HG03520 (cell line): ENCODE measurements at regions not wholly inside any gene's neighbourhood (a gene's known extent, or its start where the extent isn't known, plus 50 kb on each side); places are given as distances from the start of the nearest gene placed in this dataset.

Experiments
- ATAC-seq: cut with Tn5 transposase; IDR thresholded peaks from one replicate; pipeline ENCODE4 v1.9.1; 2021; ENCODE audit warnings: mild to moderate bottlenecking, moderate library complexity; ENCODE audit not compliant: unreplicated experiment

GRCh38 chr1:4113897-4114296, 213.8 kb upstream of the C1orf174 start:
- ATAC-seq, result no peak

- ATAC-seq, result no peak
These were observed 215.3 kb upstream of the C1orf174 start for GRCh38 chr1:4115191-4115900.

- ATAC-seq, result no peak
These were observed 217.1 kb upstream of the C1orf174 start for GRCh38 chr1:4117196-4117595.

GRCh38 chr1:4118746-4119515, 218.9 kb upstream of the C1orf174 start:
- ATAC-seq, result no peak

GRCh38 chr1:4119516-4120220, 219.6 kb upstream of the C1orf174 start:
- ATAC-seq, result no peak

- ATAC-seq, result no peak
These were observed 220.7 kb upstream of the C1orf174 start for GRCh38 chr1:4120557-4121292.

- no peak for ATAC-seq
These were observed 221.2 kb upstream of the C1orf174 start for GRCh38 chr1:4121293-4121684.

GRCh38 chr1:4121834-4122512, 221.9 kb upstream of the C1orf174 start:
- no peak for ATAC-seq

GRCh38 chr1:4122513-4123160, 222.6 kb upstream of the C1orf174 start:
- no peak for ATAC-seq

GRCh38 chr1:4124631-4125145, 224.6 kb upstream of the C1orf174 start:
- no peak for ATAC-seq

- ATAC-seq, result no peak
These were observed 226.2 kb upstream of the C1orf174 start for GRCh38 chr1:4126251-4126650.

- no peak for ATAC-seq
These were observed 226.9 kb upstream of the C1orf174 start for GRCh38 chr1:4126731-4127591.

GRCh38 chr1:4127592-4128140, 227.6 kb upstream of the C1orf174 start:
- ATAC-seq, result no peak

GRCh38 chr1:4128616-4129015, 228.5 kb upstream of the C1orf174 start:
- no peak for ATAC-seq

- ATAC-seq, result no peak
These were observed 229.6 kb upstream of the C1orf174 start for GRCh38 chr1:4129693-4130092.

- no peak for ATAC-seq
These were observed 230.0 kb upstream of the C1orf174 start for GRCh38 chr1:4130096-4130495.

GRCh38 chr1:4131734-4132133, 231.7 kb upstream of the C1orf174 start:
- no peak for ATAC-seq
